NCI-H2107 treated with DMSO at 0.1 percent for 48 hours (cell line): ENCODE measurements at regions not wholly inside any gene's neighbourhood (a gene's known extent, or its start where the extent isn't known, plus 50 kb on each side); places are given as distances from the start of the nearest gene placed in this dataset.
"Not testable (repeated sequence)": the region's sequence is repeated elsewhere in the genome, so short reads cannot be mapped to it uniquely, and the experiment has no call there.

Experiments used
- DNase-seq: peaks from one replicate; lab custom pipeline; 2025; ENCODE audit not compliant: unreplicated experiment; lab: John Stamatoyannopoulos, UW

DNA sequence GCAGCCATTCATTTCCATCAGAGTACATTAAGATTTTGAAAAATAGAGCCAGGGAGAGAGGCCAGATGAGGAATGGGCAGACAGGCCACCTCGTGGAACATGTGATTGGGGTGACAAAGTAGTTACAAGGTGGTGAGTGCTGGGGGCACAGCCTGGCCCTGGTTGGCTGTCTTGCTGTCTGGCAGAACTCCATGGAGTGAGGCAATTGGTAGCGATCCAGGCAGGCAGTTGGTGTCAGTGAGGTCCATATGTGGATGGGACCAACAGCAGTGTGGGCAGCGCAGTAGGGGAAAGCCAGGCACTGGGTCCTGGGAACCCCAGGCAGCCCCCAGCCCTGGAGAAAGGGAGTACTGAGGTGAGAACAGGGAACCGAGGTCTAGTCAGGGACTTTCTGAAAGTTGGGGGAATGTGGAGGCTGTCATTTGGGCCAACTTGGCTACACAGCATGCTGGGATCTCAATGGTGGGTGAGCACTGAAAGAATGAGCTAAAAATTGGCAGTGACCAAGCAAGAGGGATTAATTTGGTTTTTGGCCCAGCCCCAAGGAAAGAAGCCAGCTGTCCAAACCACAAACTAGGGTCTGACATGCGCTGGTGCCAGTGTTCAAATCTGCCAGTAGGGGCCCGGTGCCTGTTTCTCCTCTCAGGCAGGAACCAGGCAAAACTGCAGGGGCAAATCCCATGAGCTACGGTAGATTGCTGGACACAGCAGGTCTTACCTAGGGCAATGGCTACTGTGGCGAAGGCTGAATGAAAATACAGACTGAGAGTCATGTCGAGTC lies 61.4 kb upstream of the E2F3 start:
- no peak for DNase-seq

DNA sequence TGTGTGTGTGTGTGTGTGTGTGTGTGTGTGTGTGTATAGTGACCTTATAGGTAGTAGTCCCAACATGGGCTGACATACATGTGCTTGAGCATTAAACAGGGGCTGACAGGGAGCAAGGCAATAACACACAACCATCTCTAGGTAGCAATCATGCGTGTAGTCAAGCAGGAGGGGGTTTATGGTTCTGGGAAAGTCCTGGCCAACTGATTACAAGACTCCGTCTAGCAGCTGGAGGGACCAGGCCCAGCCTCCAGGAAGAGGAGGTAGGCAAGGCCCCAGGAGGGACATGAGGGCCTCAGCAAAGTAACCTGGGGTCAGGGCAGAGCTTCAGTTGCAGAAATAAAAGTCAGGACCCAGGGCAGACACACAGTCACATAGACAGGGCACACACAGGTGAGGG lies 60.6 kb upstream of the E2F3 start:
- DNase-seq: no peak

DNA sequence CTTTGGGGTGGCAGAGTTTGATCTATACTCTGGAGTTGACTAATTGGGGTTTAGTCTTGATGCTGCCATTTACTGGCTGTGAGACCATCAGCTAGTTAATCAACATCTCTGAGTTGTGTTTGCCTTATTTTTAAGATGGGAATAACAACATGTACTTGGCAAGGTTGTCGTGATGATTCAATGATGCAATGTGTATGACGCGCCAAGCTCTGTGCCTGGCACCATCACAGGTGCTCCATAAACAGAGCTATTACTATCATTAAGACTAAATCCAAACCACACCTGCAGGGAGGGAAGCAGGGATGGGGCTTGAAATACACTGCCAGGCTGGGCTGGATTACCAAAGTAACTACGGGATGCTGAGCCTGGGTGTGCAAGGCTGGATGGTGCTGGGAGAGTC lies 60.1 kb upstream of the E2F3 start:
- DNase-seq: no peak

DNA sequence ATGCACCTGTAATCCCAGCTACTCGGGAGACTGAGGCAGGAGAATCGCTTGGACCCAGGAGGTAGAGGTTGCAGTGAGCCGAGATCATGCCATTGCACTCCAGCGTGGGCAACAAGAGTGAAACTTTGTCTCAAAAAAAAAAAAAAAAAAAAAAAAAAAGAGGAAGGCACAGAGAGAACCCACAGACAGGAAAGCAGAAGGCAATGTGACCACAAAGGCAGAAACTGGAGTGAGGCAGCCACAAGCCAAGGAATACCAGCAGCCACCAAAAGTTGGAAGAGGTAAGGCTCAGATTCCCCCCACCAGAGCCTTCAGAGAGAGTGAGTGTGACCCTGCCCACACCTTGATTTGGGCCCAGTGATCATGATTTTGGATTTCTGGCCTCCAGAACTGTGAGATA lies 54.7 kb upstream of the E2F3 start:
- not testable (repeated sequence) for DNase-seq

DNA sequence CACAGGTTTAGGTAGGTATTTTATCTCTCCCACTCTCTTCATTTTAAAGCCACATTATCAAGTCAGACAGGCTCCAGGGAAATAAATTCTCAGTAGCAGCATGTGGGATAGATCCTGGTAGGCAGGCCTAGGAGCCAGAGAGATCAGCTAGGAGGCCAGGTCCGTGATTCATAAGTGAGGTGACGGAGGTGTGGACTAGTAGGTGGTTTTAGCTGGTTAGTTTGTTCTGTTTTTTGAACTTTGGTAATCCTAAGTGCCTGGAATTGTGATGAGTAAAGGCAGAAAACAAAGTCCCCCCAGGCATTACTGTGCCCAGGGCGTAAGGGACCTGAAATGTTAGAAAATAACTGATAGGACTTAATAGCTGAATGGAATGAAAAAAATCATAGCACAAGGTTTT lies 53.6 kb upstream of the E2F3 start:
- no peak for DNase-seq

DNA sequence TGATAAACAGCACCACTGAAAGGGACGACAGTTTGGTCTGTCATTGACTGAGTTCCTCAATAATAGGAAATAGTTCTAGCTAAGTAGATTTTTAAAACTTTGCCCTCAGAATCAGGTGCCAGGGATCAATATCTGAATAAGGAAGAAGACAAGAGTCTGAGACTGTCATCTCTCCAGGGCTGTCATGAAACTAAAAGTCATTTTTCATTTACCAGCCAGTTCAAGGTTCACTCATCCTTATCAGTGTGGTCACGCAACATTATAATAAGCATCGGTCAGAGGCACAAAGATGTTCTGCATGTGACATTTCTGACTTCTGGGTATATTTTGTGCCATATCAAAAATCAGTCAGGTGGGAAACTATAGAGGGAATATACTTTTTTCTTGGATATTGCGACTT lies 52.5 kb upstream of the E2F3 start:
- no peak for DNase-seq

DNA sequence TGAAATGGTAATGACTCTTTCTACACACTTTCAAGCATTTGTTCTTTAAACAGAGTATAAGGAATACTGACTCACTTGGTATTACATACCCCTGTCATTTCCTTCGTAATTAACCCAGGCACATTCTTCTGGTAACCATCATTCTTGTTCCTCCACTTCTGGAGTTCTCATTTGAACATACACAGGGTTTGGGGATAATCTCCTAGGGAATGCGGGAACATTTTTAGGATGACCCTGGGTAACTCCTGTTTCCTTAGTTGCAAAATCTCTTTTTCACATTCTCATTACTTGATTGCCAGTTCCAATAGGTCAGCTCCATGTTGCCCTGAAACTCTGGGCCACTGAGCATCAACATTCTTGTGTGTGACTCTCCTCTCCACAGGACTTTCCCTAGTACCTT lies 51.5 kb upstream of the E2F3 start:
- DNase-seq: no peak

DNA sequence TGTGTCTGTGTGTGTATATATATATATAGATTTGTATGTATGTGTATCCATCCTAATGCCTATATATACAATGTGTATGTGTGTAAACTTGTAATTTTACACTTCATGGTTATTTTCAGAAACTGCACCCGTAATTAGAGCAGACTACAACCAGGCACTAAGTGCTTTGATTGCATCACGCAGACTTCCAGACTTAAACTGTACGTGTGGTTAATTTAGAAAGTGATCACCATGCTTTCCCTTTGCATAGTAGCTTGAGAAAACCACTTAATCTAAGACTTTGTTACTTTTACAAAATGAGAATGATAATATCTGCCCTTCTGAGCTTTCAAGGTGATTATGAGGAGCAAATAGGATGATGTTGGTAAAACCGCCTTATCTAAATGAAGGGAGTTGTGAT lies 50.1 kb upstream of the E2F3 start:
- DNase-seq: no peak
